ENCODE measurements at regions not wholly inside any gene's neighbourhood (a gene's known extent, or its start where the extent isn't known, plus 50 kb on each side); places are given as distances from the start of the nearest gene placed in this dataset.
A peak's percentile ranks its signal among the peaks of the same experiment; 100 is the strongest.

- peak; percentile 68 to 72 for DNase-seq (ENCODE audit: low read depth in 2 of 2)
- TF ChIP-seq CTCF (IDR thresholded peaks at IDR 0.05; ENCODE audit: low read depth, low read length) = peak; percentile 69
These were observed 100.5 kb upstream of the SDK1 start for GRCh38 chr7:3200504-3200903.

GRCh38 chr7:3201306-3201705, 99.7 kb upstream of the SDK1 start:
- no peak for DNase-seq (ENCODE audit: low read depth in 2 of 2)

More at GRCh38 chr7:3200504-3200903, 100.5 kb upstream of the SDK1 start:
- no peak overlapping the region for H3K4me3 ChIP-seq (replicated peaks in 1 of 2; ENCODE audit: low read depth in 2 of 2, low read length in 2 of 2)

GRCh38 chr7:3201937-3202710, 98.9 kb upstream of the SDK1 start:
- no peak for TF ChIP-seq CTCF (IDR thresholded peaks at IDR 0.05; ENCODE audit: low read depth, low read length)
- peak in 1 of 2 donors; percentile 9 for DNase-seq (ENCODE audit: low read depth in 2 of 2)
- no peak overlapping the region for H3K4me3 ChIP-seq (replicated peaks in 1 of 2; ENCODE audit: low read depth in 2 of 2, low read length in 2 of 2)

More at GRCh38 chr7:3201306-3201705, 99.7 kb upstream of the SDK1 start:
- no peak for TF ChIP-seq CTCF (IDR thresholded peaks at IDR 0.05; ENCODE audit: low read depth, low read length)
- H3K4me3 ChIP-seq (replicated peaks in 1 of 2; ENCODE audit: low read depth in 2 of 2, low read length in 2 of 2) = no peak overlapping the region

GRCh38 chr7:3204526-3204925, 96.5 kb upstream of the SDK1 start:
- no peak for DNase-seq (ENCODE audit: low read depth in 2 of 2)
- no peak overlapping the region for H3K4me3 ChIP-seq (replicated peaks in 1 of 2; ENCODE audit: low read depth in 2 of 2, low read length in 2 of 2)
- no peak for TF ChIP-seq CTCF (IDR thresholded peaks at IDR 0.05; ENCODE audit: low read depth, low read length)

GRCh38 chr7:3206101-3206500, 95.0 kb upstream of the SDK1 start:
- H3K4me3 ChIP-seq (replicated peaks in 1 of 2; ENCODE audit: low read depth in 2 of 2, low read length in 2 of 2) = no peak overlapping the region
- no peak for DNase-seq (ENCODE audit: low read depth in 2 of 2)
- no peak for TF ChIP-seq CTCF (IDR thresholded peaks at IDR 0.05; ENCODE audit: low read depth, low read length)

- H3K4me3 ChIP-seq (replicated peaks in 1 of 2; ENCODE audit: low read depth in 2 of 2, low read length in 2 of 2) = no peak overlapping the region
- no peak for TF ChIP-seq CTCF (IDR thresholded peaks at IDR 0.05; ENCODE audit: low read depth, low read length)
- DNase-seq (ENCODE audit: low read depth in 2 of 2) = no peak
These were observed 94.3 kb upstream of the SDK1 start for GRCh38 chr7:3206771-3207191.

Data from cardiac fibroblast (primary cell).